Liver (tissue), 8 donors: ENCODE measurements at regions not wholly inside any gene's neighbourhood (a gene's known extent, or its start where the extent isn't known, plus 50 kb on each side); places are given as distances from the start of the nearest gene placed in this dataset.

ENCODE experiments used
- DNase-seq: peaks from one replicate; pipeline ENCODE4 v3.0.0-alpha.2; 2017; ENCODE audit warnings: low spot score
- H3K27ac ChIP-seq, 2 donors: one replicate each; pipeline ENCODE4 v1.7.0; 2013; ENCODE audit warnings: inconsistent platforms in 2 of 2, low read length in 2 of 2, control low read depth in 1 of 2, low read depth in 1 of 2, mild to moderate bottlenecking in 1 of 2
- H3K27me3 ChIP-seq, 4 donors: one replicate each; pipeline versions ENCODE4 v1.6.1 to v1.7.0; 2013; ENCODE audit warnings: low read length in 3 of 4, inconsistent platforms in 1 of 4, mild to moderate bottlenecking in 1 of 4, moderate library complexity in 1 of 4; ENCODE audit not compliant: control insufficient read depth in 4 of 4, insufficient read depth in 4 of 4
- H3K36me3 ChIP-seq, 4 donors: one replicate each; pipeline versions ENCODE4 v1.6.1 to v1.7.0; 2013; ENCODE audit warnings: low read length in 3 of 4, mild to moderate bottlenecking in 3 of 4, low read depth in 1 of 4, moderate library complexity in 1 of 4; ENCODE audit not compliant: control insufficient read depth in 4 of 4, insufficient read depth in 3 of 4
- H3K4me1 ChIP-seq, 4 donors: one replicate each; pipeline versions ENCODE4 v1.6.1 to v1.7.0; 2013; ENCODE audit warnings: low read length in 3 of 4, mild to moderate bottlenecking in 3 of 4, moderate library complexity in 1 of 4; ENCODE audit not compliant: control insufficient read depth in 4 of 4, insufficient read depth in 4 of 4
- H3K4me3 ChIP-seq, 3 donors: one replicate each; pipeline versions ENCODE4 v1.6.1 to v1.7.0; 2013; ENCODE audit warnings: low read length in 3 of 3, control low read depth in 1 of 3, low read depth in 1 of 3, mild to moderate bottlenecking in 1 of 3
- H3K9ac ChIP-seq, 2 donors: one replicate each; pipeline ENCODE4 v1.7.0; 2013; ENCODE audit warnings: low read length in 2 of 2, mild to moderate bottlenecking in 2 of 2, moderate library complexity in 2 of 2, control low read depth in 1 of 2, low read depth in 1 of 2
- H3K9me3 ChIP-seq, 4 donors: one replicate each; pipeline versions ENCODE4 v1.6.1 to v1.7.0; 2013; ENCODE audit warnings: low read length in 3 of 4; ENCODE audit not compliant: control insufficient read depth in 4 of 4
- EGR1 ChIP-seq, 2 donors: IDR thresholded peaks; 2 replicates each; pipeline ENCODE4 v1.6.1; 2016 to 2018; ENCODE audit warnings: antibody characterized with exemption in 2 of 2, low read depth in 2 of 2
- FOXA1 ChIP-seq: IDR thresholded peaks from 2 replicates; pipeline ENCODE4 v1.6.1; 2016; ENCODE audit warnings: antibody characterized with exemption
- FOXA2 ChIP-seq: IDR thresholded peaks from 2 replicates; pipeline ENCODE4 v1.6.1; 2016; ENCODE audit warnings: antibody characterized with exemption
- GABPA ChIP-seq, 2 donors: IDR thresholded peaks in 1 of 2; conservative IDR thresholded peaks in 1 of 2; 2 replicates each; pipeline ENCODE4 v1.6.1; 2016; ENCODE audit warnings: antibody characterized with exemption in 2 of 2, mild to moderate bottlenecking in 1 of 2, moderate library complexity in 1 of 2
- HNF4A ChIP-seq, 2 donors: conservative IDR thresholded peaks; 2 replicates each; pipeline ENCODE4 v1.6.1; 2016; ENCODE audit warnings: antibody characterized with exemption in 2 of 2, mild to moderate bottlenecking in 2 of 2
- HNF4G ChIP-seq: IDR thresholded peaks from 2 replicates; pipeline ENCODE4 v1.6.1; 2016; ENCODE audit warnings: antibody characterized with exemption
- JUND ChIP-seq, 2 donors: IDR thresholded peaks; 2 replicates each; pipeline ENCODE4 v1.6.1; 2016; ENCODE audit warnings: antibody characterized with exemption in 2 of 2
- NR2F2 ChIP-seq: IDR thresholded peaks from 2 replicates; pipeline ENCODE4 v1.6.1; 2016; ENCODE audit warnings: antibody characterized with exemption
- RAD21 ChIP-seq, 2 donors: IDR thresholded peaks; 2 replicates each; pipeline ENCODE4 v1.6.1; 2016; ENCODE audit warnings: antibody characterized with exemption in 2 of 2, mild to moderate bottlenecking in 2 of 2
- RXRA ChIP-seq, 2 donors: IDR thresholded peaks; 2 replicates each; pipeline ENCODE4 v1.6.1; 2017 to 2018; ENCODE audit warnings: antibody characterized with exemption in 2 of 2, mild to moderate bottlenecking in 1 of 2
- SP1 ChIP-seq: IDR thresholded peaks from 2 replicates; pipeline ENCODE4 v1.6.1; 2018; ENCODE audit warnings: antibody characterized with exemption, mild to moderate bottlenecking
- TAF1 ChIP-seq: conservative IDR thresholded peaks from 2 replicates; pipeline ENCODE4 v1.6.1; 2016; ENCODE audit warnings: antibody characterized with exemption, mild to moderate bottlenecking
- YY1 ChIP-seq: IDR thresholded peaks from 2 replicates; pipeline ENCODE4 v1.6.1; 2016; ENCODE audit warnings: antibody characterized with exemption, mild to moderate bottlenecking
- WGBS: extraction: QIAGEN DNeasy Blood & Tissue Kit; methylation state at CpG from one replicate; pipeline ENCODE4 v1.1.7; 2013; 5-methylcytosine and 5-hydroxymethylcytosine counted together
- TF ChIP-seq, protein P1 (sequence below): fragments of 150-350 bp; IDR thresholded peaks from 2 replicates; pipeline ENCODE4 v1.5.1; 2017; ENCODE audit warnings: improper control_type of control experiment, low read depth, low read length; ENCODE audit not compliant: missing input control
- TF ChIP-seq, protein P2 (sequence below): IDR thresholded peaks from 2 replicates; pipeline ENCODE4 v1.6.1; 2016; ENCODE audit warnings: antibody characterized with exemption
- TF ChIP-seq, protein P3 (sequence below): IDR thresholded peaks from 2 replicates; pipeline ENCODE4 v1.6.1; 2016; ENCODE audit warnings: antibody characterized with exemption, mild to moderate bottlenecking
- TF ChIP-seq, protein P4 (sequence below): IDR thresholded peaks from 2 replicates; pipeline ENCODE4 v1.6.1; 2016; ENCODE audit warnings: antibody characterized with exemption
- donor health status: healthy.
- donor health status: healthy.
- donor health status: healthy.
- donor health status: healthy.
- donor health status: healthy.

DNA sequence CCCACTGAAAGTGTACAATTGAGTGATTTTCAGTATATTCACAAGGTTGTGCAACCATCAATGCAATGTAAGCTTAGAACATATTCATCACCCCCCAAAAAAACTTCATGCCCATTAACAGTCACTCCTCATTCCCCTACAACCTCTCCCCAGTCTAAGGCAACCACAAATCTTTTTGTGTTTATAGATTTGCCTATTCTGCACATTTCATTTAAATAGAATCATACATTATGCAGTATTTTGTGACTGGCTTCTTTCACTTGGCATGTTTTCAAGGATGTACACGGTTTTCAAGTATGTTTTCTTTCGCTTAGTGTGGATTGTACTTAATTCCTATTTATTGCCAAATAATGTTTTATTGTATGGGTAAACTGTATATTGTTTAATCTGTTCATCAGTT, 95.6 kb upstream of the ADRA1D start:
- TF ChIP-seq, protein P1, sequence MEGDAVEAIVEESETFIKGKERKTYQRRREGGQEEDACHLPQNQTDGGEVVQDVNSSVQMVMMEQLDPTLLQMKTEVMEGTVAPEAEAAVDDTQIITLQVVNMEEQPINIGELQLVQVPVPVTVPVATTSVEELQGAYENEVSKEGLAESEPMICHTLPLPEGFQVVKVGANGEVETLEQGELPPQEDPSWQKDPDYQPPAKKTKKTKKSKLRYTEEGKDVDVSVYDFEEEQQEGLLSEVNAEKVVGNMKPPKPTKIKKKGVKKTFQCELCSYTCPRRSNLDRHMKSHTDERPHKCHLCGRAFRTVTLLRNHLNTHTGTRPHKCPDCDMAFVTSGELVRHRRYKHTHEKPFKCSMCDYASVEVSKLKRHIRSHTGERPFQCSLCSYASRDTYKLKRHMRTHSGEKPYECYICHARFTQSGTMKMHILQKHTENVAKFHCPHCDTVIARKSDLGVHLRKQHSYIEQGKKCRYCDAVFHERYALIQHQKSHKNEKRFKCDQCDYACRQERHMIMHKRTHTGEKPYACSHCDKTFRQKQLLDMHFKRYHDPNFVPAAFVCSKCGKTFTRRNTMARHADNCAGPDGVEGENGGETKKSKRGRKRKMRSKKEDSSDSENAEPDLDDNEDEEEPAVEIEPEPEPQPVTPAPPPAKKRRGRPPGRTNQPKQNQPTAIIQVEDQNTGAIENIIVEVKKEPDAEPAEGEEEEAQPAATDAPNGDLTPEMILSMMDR = no peak
- TF ChIP-seq RXRA (IDR thresholded peaks at IDR 0.05) = no peak
- TF ChIP-seq FOXA2 = no peak
- no peak for TF ChIP-seq YY1
- Histone ChIP-seq H3K4me3 (no peak overlapping the region), H3K36me3 (no peaks in the 10 kb centered on the region), H3K9ac (no peak overlapping the region), H3K9me3 (no peaks in the 10 kb centered on the region), H3K4me1 (no peaks in the 10 kb centered on the region), H3K27ac (no peak overlapping the region), H3K27me3 (no peaks in the 10 kb centered on the region)
- 72% methylated on average over 2 of the region's 2 CpGs for WGBS
- no peak for DNase-seq

DNA sequence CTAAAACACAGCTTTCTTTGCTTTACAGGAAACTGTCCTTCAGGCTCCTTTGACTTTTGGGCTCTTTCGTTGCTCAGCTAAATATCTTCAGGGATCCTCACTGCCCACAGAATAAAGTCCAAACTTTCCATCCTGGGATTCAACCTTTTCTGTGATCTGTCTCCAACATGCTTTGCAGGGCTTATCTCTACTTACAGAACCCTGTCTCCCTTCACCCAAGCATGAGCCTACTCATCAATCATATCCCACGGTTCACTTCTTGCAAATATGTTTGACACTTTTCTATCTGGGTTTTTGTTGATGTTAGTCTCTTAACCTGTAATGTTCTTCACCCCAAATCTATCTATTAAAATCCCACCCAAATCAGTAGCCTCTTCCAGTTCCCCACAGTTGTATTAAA, 93.5 kb upstream of the ADRA1D start:
- H3K27me3 ChIP-seq = no peaks in the 10 kb centered on the region
- no peaks in the 10 kb centered on the region for H3K9me3 ChIP-seq
- H3K27ac ChIP-seq = no peak overlapping the region
- no peak for DNase-seq
- WGBS = 24% methylated on average over 2 of the region's 2 CpGs
- H3K4me1 ChIP-seq = no peaks in the 10 kb centered on the region
- H3K36me3 ChIP-seq = no peaks in the 10 kb centered on the region
- no peak overlapping the region for H3K4me3 ChIP-seq
- TF ChIP-seq EGR1 (IDR thresholded peaks at IDR 0.05; ENCODE audit: low read depth in 2 of 2) (no peak), GABPA (IDR thresholded peaks at IDR 0.05 in 1 of 2, conservative IDR thresholded peaks at IDR 0.05 in 1 of 2) (no peak), SP1 (no peak), RAD21 (IDR thresholded peaks at IDR 0.05) (no peak), NR2F2 (no peak), HNF4G (no peak), RXRA (IDR thresholded peaks at IDR 0.05) (no peak), FOXA1 (no peak), HNF4A (conservative IDR thresholded peaks at IDR 0.05) (no peak), TAF1 (no peak), JUND (IDR thresholded peaks at IDR 0.05) (no peak)
- TF ChIP-seq, protein P2, sequence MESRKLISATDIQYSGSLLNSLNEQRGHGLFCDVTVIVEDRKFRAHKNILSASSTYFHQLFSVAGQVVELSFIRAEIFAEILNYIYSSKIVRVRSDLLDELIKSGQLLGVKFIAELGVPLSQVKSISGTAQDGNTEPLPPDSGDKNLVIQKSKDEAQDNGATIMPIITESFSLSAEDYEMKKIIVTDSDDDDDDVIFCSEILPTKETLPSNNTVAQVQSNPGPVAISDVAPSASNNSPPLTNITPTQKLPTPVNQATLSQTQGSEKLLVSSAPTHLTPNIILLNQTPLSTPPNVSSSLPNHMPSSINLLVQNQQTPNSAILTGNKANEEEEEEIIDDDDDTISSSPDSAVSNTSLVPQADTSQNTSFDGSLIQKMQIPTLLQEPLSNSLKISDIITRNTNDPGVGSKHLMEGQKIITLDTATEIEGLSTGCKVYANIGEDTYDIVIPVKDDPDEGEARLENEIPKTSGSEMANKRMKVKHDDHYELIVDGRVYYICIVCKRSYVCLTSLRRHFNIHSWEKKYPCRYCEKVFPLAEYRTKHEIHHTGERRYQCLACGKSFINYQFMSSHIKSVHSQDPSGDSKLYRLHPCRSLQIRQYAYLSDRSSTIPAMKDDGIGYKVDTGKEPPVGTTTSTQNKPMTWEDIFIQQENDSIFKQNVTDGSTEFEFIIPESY = no peak
- TF ChIP-seq, protein P1 = no peak
- TF ChIP-seq, protein P3, sequence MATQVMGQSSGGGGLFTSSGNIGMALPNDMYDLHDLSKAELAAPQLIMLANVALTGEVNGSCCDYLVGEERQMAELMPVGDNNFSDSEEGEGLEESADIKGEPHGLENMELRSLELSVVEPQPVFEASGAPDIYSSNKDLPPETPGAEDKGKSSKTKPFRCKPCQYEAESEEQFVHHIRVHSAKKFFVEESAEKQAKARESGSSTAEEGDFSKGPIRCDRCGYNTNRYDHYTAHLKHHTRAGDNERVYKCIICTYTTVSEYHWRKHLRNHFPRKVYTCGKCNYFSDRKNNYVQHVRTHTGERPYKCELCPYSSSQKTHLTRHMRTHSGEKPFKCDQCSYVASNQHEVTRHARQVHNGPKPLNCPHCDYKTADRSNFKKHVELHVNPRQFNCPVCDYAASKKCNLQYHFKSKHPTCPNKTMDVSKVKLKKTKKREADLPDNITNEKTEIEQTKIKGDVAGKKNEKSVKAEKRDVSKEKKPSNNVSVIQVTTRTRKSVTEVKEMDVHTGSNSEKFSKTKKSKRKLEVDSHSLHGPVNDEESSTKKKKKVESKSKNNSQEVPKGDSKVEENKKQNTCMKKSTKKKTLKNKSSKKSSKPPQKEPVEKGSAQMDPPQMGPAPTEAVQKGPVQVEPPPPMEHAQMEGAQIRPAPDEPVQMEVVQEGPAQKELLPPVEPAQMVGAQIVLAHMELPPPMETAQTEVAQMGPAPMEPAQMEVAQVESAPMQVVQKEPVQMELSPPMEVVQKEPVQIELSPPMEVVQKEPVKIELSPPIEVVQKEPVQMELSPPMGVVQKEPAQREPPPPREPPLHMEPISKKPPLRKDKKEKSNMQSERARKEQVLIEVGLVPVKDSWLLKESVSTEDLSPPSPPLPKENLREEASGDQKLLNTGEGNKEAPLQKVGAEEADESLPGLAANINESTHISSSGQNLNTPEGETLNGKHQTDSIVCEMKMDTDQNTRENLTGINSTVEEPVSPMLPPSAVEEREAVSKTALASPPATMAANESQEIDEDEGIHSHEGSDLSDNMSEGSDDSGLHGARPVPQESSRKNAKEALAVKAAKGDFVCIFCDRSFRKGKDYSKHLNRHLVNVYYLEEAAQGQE = no peak
- TF ChIP-seq, protein P4, sequence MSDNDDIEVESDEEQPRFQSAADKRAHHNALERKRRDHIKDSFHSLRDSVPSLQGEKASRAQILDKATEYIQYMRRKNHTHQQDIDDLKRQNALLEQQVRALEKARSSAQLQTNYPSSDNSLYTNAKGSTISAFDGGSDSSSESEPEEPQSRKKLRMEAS = no peak
- H3K9ac ChIP-seq = no peak overlapping the region
